PC-3 (cell line): ENCODE measurements at regions not wholly inside any gene's neighbourhood (a gene's known extent, or its start where the extent isn't known, plus 50 kb on each side); places are given as distances from the start of the nearest gene placed in this dataset.

Source experiments
- ATAC-seq: fragments of 200-7000 bp; cut with Tn5 transposase; 2 replicates; pipeline ENCODE4 v1.9.1; 2020; ENCODE audit warnings: mild to moderate bottlenecking, moderate library complexity
- BruUV-seq: library from RNA; stranded (reverse); fragments of 400-500 nt; replicated peaks from 2 replicates; lab custom pipeline; 2021; lab: Mats Ljungman, UMichigan
- CTCF ChIA-PET: fragments of 300-600 bp; sonication (Branson Sonifier 250); formaldehyde crosslinking; loops from one replicate; lab custom pipeline; 2022; ENCODE audit warnings: antibody characterized with exemption; lab: Charles Lee
- POLR2A ChIA-PET: fragments of 300-600 bp; sonication (Branson Sonifier 250); formaldehyde crosslinking; loops from one replicate; lab custom pipeline; 2022; ENCODE audit warnings: antibody characterized with exemption; ENCODE audit not compliant: unreplicated experiment; lab: Charles Lee
- DNase-seq: peaks from one replicate; pipeline ENCODE4 v3.0.0-alpha.2; 2015
- H2AFZ ChIP-seq: fragments of 300-600 bp; sonication (generic); 2 replicates; pipeline ENCODE4 v1.6.0; 2016; ENCODE audit warnings: antibody characterized with exemption, low read length
- H3F3A ChIP-seq: fragments of 300-600 bp; sonication (generic); one replicate; pipeline ENCODE4 v1.6.0; 2017; ENCODE audit warnings: antibody characterized with exemption, low read length, control low read depth, mild to moderate bottlenecking; ENCODE audit not compliant: unreplicated experiment
- H3K27ac ChIP-seq: fragments of 300-600 bp; sonication (generic); 2 replicates; pipeline ENCODE4 v1.5.1; 2016; ENCODE audit warnings: mild to moderate bottlenecking, low read length
- H3K27me3 ChIP-seq: fragments of 300-600 bp; sonication (generic); 2 replicates; pipeline ENCODE4 v1.6.1; 2016; ENCODE audit warnings: low read length, mixed read lengths
- H3K36me3 ChIP-seq: fragments of 300-600 bp; sonication (generic); 2 replicates; pipeline ENCODE4 v1.6.1; 2016; ENCODE audit warnings: low read depth, mixed run types, low read length, mixed read lengths
- H3K4me1 ChIP-seq: fragments of 300-600 bp; sonication (generic); 2 replicates; pipeline ENCODE4 v1.5.1; 2016; ENCODE audit warnings: low read length; ENCODE audit not compliant: insufficient read depth
- H3K4me2 ChIP-seq: fragments of 300-600 bp; sonication (generic); 2 replicates; pipeline ENCODE4 v1.6.0; 2016; ENCODE audit warnings: low read length
- H3K4me3 ChIP-seq: fragments of 300-600 bp; sonication (generic); 2 replicates; pipeline ENCODE4 v1.5.1; 2016; ENCODE audit warnings: mild to moderate bottlenecking, low read length, mixed read lengths
- H3K79me2 ChIP-seq: fragments of 300-600 bp; sonication (generic); 2 replicates; pipeline ENCODE4 v1.6.1; 2017; ENCODE audit warnings: low read length, mixed read lengths
- H3K9ac ChIP-seq: fragments of 300-600 bp; sonication (generic); 2 replicates; pipeline ENCODE4 v1.6.0; 2016; ENCODE audit warnings: mild to moderate bottlenecking, low read length
- H3K9me2 ChIP-seq: fragments of 300-600 bp; sonication (generic); replicated peaks from 2 replicates; pipeline ENCODE4 v1.6.1; 2016; ENCODE audit warnings: mixed run types, low read length, mixed read lengths
- H3K9me3 ChIP-seq: fragments of 300-600 bp; sonication (generic); 2 replicates; pipeline ENCODE4 v1.6.1; 2016; ENCODE audit warnings: low read length, mixed read lengths
- H4K20me1 ChIP-seq: fragments of 300-600 bp; sonication (generic); 2 replicates; pipeline ENCODE4 v1.6.1; 2016; ENCODE audit warnings: low read length, mixed read lengths
- EZH2 ChIP-seq: fragments of 300-600 bp; sonication (generic); IDR thresholded peaks from one replicate; pipeline ENCODE4 v1.6.1; 2017; ENCODE audit warnings: antibody characterized with exemption, mild to moderate bottlenecking, low read length; ENCODE audit not compliant: unreplicated experiment
- EZH2phosphoT487 ChIP-seq: fragments of 300-600 bp; sonication (generic); IDR thresholded peaks from 2 replicates; pipeline ENCODE4 v1.6.1; 2018; ENCODE audit warnings: mild to moderate bottlenecking, antibody characterized with exemption, low read length, borderline replicate concordance
- intact Hi-C: fragments of 100-400 bp; cut with micrococcal nuclease; formaldehyde crosslinking; loops from 2 replicates; pipeline ENCODE4 v1.9.0; 2023
- TF ChIP-seq, protein P1 (sequence below): fragments of 300-600 bp; sonication (generic); conservative IDR thresholded peaks from 2 replicates; pipeline ENCODE4 v1.5.1; 2017; ENCODE audit warnings: antibody characterized with exemption, low read depth, mild to moderate bottlenecking, low read length

DNA sequence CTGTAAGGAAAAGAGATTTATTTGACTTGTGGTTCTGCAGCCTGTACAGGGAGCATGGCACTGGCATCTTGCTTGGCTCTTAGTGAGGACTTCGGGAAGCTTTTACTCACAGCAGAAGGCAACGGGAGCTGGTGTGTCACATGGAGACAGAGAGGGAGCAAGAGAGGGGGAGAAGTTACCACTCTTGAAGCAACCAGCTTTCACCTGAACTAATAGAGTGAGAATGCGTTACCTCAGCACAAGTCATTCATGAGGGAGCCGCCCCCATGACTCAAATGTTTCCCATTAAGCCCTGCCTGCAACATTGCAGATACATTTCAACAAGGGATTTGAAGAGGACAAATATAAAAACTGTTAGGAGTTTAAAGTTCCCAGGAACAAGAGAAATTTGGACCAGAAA lies 190.0 kb downstream of the CYRIA start:
- no peaks in the 10 kb centered on the region for H3K9me2 ChIP-seq
- H4K20me1 ChIP-seq = no peaks in the 10 kb centered on the region
- POLR2A ChIA-PET = no interaction called here
- CTCF ChIA-PET = no interaction called here
- no peak overlapping the region for H2AFZ ChIP-seq
- H3K4me1 ChIP-seq = no peaks in the 10 kb centered on the region
- no peaks in the 10 kb centered on the region for H3K9me3 ChIP-seq
- H3K9ac ChIP-seq = no peak overlapping the region
- no peak overlapping the region for H3K4me2 ChIP-seq
- no peak overlapping the region for H3K27ac ChIP-seq
- H3K27me3 ChIP-seq = no peaks in the 10 kb centered on the region
- DNase-seq (no peak), ATAC-seq (no peak)
- no peak for TF ChIP-seq EZH2phosphoT487
- no peak for TF ChIP-seq EZH2
- TF ChIP-seq, protein P1, sequence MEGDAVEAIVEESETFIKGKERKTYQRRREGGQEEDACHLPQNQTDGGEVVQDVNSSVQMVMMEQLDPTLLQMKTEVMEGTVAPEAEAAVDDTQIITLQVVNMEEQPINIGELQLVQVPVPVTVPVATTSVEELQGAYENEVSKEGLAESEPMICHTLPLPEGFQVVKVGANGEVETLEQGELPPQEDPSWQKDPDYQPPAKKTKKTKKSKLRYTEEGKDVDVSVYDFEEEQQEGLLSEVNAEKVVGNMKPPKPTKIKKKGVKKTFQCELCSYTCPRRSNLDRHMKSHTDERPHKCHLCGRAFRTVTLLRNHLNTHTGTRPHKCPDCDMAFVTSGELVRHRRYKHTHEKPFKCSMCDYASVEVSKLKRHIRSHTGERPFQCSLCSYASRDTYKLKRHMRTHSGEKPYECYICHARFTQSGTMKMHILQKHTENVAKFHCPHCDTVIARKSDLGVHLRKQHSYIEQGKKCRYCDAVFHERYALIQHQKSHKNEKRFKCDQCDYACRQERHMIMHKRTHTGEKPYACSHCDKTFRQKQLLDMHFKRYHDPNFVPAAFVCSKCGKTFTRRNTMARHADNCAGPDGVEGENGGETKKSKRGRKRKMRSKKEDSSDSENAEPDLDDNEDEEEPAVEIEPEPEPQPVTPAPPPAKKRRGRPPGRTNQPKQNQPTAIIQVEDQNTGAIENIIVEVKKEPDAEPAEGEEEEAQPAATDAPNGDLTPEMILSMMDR = no peak
- BruUV-seq = no TSS peak
- no peak overlapping the region for H3K4me3 ChIP-seq
- H3F3A ChIP-seq = no peaks in the 10 kb centered on the region
- H3K36me3 ChIP-seq = no peaks in the 10 kb centered on the region
- intact Hi-C loops = no loop called here
- no peaks in the 10 kb centered on the region for H3K79me2 ChIP-seq

DNA sequence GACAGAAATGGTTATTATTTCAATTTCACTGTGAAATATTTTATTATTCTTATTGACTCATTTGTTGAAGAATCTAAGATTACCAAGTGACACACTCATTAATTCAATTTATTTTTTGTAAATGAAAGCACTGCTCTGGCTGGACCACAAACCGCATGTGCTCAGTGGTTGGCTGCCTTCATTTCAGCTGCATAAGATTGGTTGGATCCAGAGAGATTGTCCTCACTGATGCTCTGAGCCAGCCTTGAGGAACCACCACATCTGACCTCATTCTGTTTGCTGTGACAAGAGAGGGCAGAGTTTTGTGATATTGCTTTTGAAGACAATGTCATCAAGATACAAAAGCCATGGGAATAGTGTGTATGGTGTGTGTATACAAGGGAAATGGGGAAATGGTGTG lies 192.1 kb downstream of the CYRIA start:
- no peaks in the 10 kb centered on the region for H3K27me3 ChIP-seq
- intact Hi-C loops = no loop called here

DNA sequence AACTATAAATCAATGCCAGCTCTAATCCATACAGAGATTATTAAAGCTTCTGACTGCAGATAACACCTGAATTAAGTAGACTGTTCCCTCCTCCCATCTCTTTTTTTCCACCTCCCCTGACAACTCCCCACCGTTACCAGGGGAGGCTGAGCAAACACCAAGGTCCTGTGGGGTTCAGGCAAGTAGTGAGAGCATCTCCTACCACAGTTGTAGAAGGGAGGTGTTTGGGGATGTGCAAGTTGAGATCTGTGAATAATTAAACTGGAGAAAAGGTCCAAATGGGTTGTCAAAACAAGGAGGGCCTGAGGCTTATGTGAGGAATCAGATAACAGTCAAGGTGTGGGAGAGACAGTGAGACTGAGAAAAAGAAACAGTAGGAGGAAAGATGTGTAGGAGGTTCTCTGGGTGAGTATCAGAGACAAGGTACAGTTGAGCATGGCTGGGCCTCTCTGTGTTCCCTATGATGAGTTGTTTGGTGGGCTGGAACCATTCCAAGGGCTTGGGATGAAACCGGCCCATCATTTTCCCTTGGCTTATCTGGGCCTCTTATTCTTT lies 194.6 kb downstream of the CYRIA start:
- no peak overlapping the region for H2AFZ ChIP-seq
- ChIA-PET CTCF (no interaction called here), POLR2A (no interaction called here)
- H3K4me1 ChIP-seq = no peaks in the 10 kb centered on the region
- H3K9me3 ChIP-seq = no peaks in the 10 kb centered on the region
- no peaks in the 10 kb centered on the region for H3K36me3 ChIP-seq
- no peaks in the 10 kb centered on the region for H3F3A ChIP-seq
- DNase-seq = no peak
- no peaks in the 10 kb centered on the region for H3K79me2 ChIP-seq
- no peak overlapping the region for H3K9ac ChIP-seq
- ATAC-seq = no peak
- TF ChIP-seq EZH2 (no peak), EZH2phosphoT487 (no peak)
- TF ChIP-seq, protein P1 = no peak
- H3K4me3 ChIP-seq = no peak overlapping the region
- no peaks in the 10 kb centered on the region for H3K27me3 ChIP-seq
- H3K27ac ChIP-seq = no peak overlapping the region
- H4K20me1 ChIP-seq = no peaks in the 10 kb centered on the region
- no peaks in the 10 kb centered on the region for H3K9me2 ChIP-seq
- no peak overlapping the region for H3K4me2 ChIP-seq
- intact Hi-C loops = no loop called here
- no TSS peak for BruUV-seq

More for the DNA sequence above, 192.1 kb downstream of the CYRIA start:
- Histone ChIP-seq H3K4me2 (no peak overlapping the region), H3K27ac (no peak overlapping the region), H3K4me3 (no peak overlapping the region), H3K36me3 (no peaks in the 10 kb centered on the region), H3K9me2 (no peaks in the 10 kb centered on the region), H2AFZ (no peak overlapping the region), H3K9ac (no peak overlapping the region), H3F3A (no peaks in the 10 kb centered on the region), H3K4me1 (no peaks in the 10 kb centered on the region), H3K9me3 (no peaks in the 10 kb centered on the region), H4K20me1 (no peaks in the 10 kb centered on the region), H3K79me2 (no peaks in the 10 kb centered on the region)
- ChIA-PET CTCF (no interaction called here), POLR2A (no interaction called here)
- BruUV-seq = no TSS peak
- DNase-seq = no peak
- no peak for ATAC-seq
- TF ChIP-seq, protein P1 = no peak
- TF ChIP-seq EZH2phosphoT487 (no peak), EZH2 (no peak)
